OCI-LY3 (cell line): ENCODE measurements at regions not wholly inside any gene's neighbourhood (a gene's known extent, or its start where the extent isn't known, plus 50 kb on each side); places are given as distances from the start of the nearest gene placed in this dataset.

Source experiments
- H2AFZ ChIP-seq: fragments of 200-600, 300-600 bp; shearing (Covaris generic); 2 replicates; pipeline ENCODE4 v1.6.0; 2014; ENCODE audit warnings: antibody characterized with exemption, low read depth, low read length
- H3K27ac ChIP-seq: fragments of 200-600, 300-600 bp; sonication (generic); 2 replicates; pipeline ENCODE4 v1.5.1; 2014; ENCODE audit warnings: mild to moderate bottlenecking, low read length, moderate library complexity, mixed read lengths
- H3K27me3 ChIP-seq: fragments of 200-600, 300-600 bp; sonication (generic); 2 replicates; pipeline ENCODE4 v1.6.1; 2014; ENCODE audit warnings: low read depth, low read length, mixed read lengths
- H3K36me3 ChIP-seq: fragments of 200-600, 300-600 bp; sonication (generic); replicated peaks from 2 replicates; pipeline ENCODE3; 2014; ENCODE audit warnings: low read depth, low read length, mixed read lengths
- H3K4me1 ChIP-seq: fragments of 300-600, 200-600 bp; sonication (generic); 2 replicates; pipeline ENCODE4 v1.6.1; 2014; ENCODE audit warnings: low read length, mixed read lengths
- H3K4me2 ChIP-seq: fragments of 200-600, 300-600 bp; sonication (generic); 2 replicates; pipeline ENCODE4 v1.6.1; 2014; ENCODE audit warnings: low read length, mixed read lengths
- H3K4me3 ChIP-seq: fragments of 300-600, 200-600 bp; sonication (generic); 2 replicates; pipeline ENCODE4 v1.5.1; 2014; ENCODE audit warnings: antibody characterized with exemption, mild to moderate bottlenecking, low read length, moderate library complexity
- H3K79me2 ChIP-seq: fragments of 300-600, 200-600 bp; shearing (Covaris generic); 2 replicates; pipeline ENCODE4 v1.6.1; 2014; ENCODE audit warnings: mild to moderate bottlenecking, low read length, mixed read lengths
- H3K9ac ChIP-seq: fragments of 300-600, 200-600 bp; shearing (Covaris generic); 2 replicates; pipeline ENCODE4 v1.6.0; 2014; ENCODE audit warnings: mild to moderate bottlenecking, low read length, moderate library complexity
- H3K9me3 ChIP-seq: fragments of 200-600, 300-600 bp; shearing (Covaris generic); 2 replicates; pipeline ENCODE4 v1.6.1; 2014; ENCODE audit warnings: low read length, mixed read lengths; ENCODE audit not compliant: insufficient read depth
- H4K20me1 ChIP-seq: fragments of 200-600, 300-600 bp; sonication (generic); 2 replicates; pipeline ENCODE4 v1.6.1; 2016; ENCODE audit warnings: low read length, mixed read lengths; ENCODE audit not compliant: insufficient read depth
- CTCF ChIP-seq: fragments of 200-600, 300-600 bp; sonication (generic); IDR thresholded peaks from 2 replicates; pipeline ENCODE4 v1.5.1; 2014; ENCODE audit warnings: antibody characterized with exemption, low read length, low read depth
- EZH2phosphoT487 ChIP-seq: fragments of 200-600 bp; shearing (Covaris generic); IDR thresholded peaks from 2 replicates; pipeline ENCODE4 v1.6.1; 2018; ENCODE audit warnings: antibody characterized with exemption, mixed run types, low read depth

- no peaks in the 10 kb centered on the region for H3K27me3 ChIP-seq
- no peak overlapping the region for H3K27ac ChIP-seq
- TF ChIP-seq CTCF, result no peak
- TF ChIP-seq EZH2phosphoT487, result no peak
- H3K9ac ChIP-seq, result no peak overlapping the region
- no peaks in the 10 kb centered on the region for H3K79me2 ChIP-seq
- H3K4me1 ChIP-seq, result peaks cover 13% of the 10 kb centered on the region
- H4K20me1 ChIP-seq, result no peaks in the 10 kb centered on the region
- no peak overlapping the region for H3K4me3 ChIP-seq
- H3K9me3 ChIP-seq, result no peaks in the 10 kb centered on the region
- no peaks in the 10 kb centered on the region for H3K36me3 ChIP-seq
- no peak overlapping the region for H2AFZ ChIP-seq
- no peak overlapping the region for H3K4me2 ChIP-seq
Measured at GRCh38 chr6:74654296-74654695, 551.6 kb downstream of the COL12A1 start.

GRCh38 chr6:74651948-74652842 lies 553.7 kb downstream of the COL12A1 start:
- Histone ChIP-seq H3K79me2 (no peaks in the 10 kb centered on the region), H3K9me3 (no peaks in the 10 kb centered on the region), H3K27ac (no peak overlapping the region), H3K36me3 (no peaks in the 10 kb centered on the region), H3K27me3 (no peaks in the 10 kb centered on the region), H2AFZ (no peak overlapping the region), H4K20me1 (no peaks in the 10 kb centered on the region), H3K4me3 (no peak overlapping the region), H3K9ac (no peak overlapping the region), H3K4me2 (no peak overlapping the region), H3K4me1 (peaks cover 13% of the 10 kb centered on the region)
- no peak for TF ChIP-seq EZH2phosphoT487
- TF ChIP-seq CTCF, result no peak

- Histone ChIP-seq H4K20me1 (no peaks in the 10 kb centered on the region), H3K4me2 (no peak overlapping the region), H3K27ac (no peak overlapping the region), H3K9me3 (no peaks in the 10 kb centered on the region), H3K36me3 (no peaks in the 10 kb centered on the region), H3K4me3 (no peak overlapping the region), H3K9ac (no peak overlapping the region), H3K27me3 (no peaks in the 10 kb centered on the region), H3K4me1 (no peaks in the 10 kb centered on the region), H2AFZ (no peak overlapping the region), H3K79me2 (no peaks in the 10 kb centered on the region)
- TF ChIP-seq CTCF (no peak), EZH2phosphoT487 (no peak)
Measured at GRCh38 chr6:74650668-74651067, 555.2 kb downstream of the COL12A1 start.

GRCh38 chr6:74646461-74646860 lies 559.4 kb downstream of the COL12A1 start:
- H3K36me3 ChIP-seq, result no peaks in the 10 kb centered on the region

More at GRCh38 chr6:74646461-74646860, 559.4 kb downstream of the COL12A1 start:
- H2AFZ ChIP-seq, result no peak overlapping the region
- H3K9me3 ChIP-seq, result no peaks in the 10 kb centered on the region
- TF ChIP-seq EZH2phosphoT487, result no peak
- TF ChIP-seq CTCF, result no peak
- no peak overlapping the region for H3K9ac ChIP-seq
- H3K27ac ChIP-seq, result no peak overlapping the region
- no peak overlapping the region for H3K4me3 ChIP-seq
- H3K27me3 ChIP-seq, result no peaks in the 10 kb centered on the region
- no peaks in the 10 kb centered on the region for H3K4me1 ChIP-seq
- no peak overlapping the region for H3K4me2 ChIP-seq
- H3K79me2 ChIP-seq, result no peaks in the 10 kb centered on the region
- H4K20me1 ChIP-seq, result no peaks in the 10 kb centered on the region
